ENCODE measurements at regions not wholly inside any gene's neighbourhood (a gene's known extent, or its start where the extent isn't known, plus 50 kb on each side); places are given as distances from the start of the nearest gene placed in this dataset.

DNA sequence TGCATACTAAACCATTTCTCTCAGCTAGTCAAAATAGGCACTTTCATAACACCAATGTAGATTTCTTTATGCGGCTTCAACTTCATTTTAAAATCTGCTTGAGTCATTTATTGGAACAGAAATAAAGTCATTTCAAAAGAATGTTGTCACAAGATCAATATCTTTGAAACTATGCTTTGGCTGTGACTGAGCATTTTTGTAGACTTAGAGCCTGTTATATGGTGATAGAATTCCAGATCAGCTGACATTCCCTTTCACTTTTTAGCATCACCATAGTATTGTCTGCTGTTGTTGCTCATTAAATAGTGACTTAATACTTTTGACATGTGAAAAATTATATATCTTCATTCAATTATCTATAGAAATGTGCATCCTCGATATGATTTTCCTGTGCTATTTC, 279.2 kb upstream of the PRR20A start:
- Histone ChIP-seq H3K27me3 (ENCODE audit: control insufficient read depth in 2 of 2, insufficient read depth in 2 of 2, low read length in 2 of 2) (no peaks in the 10 kb centered on the region), H3K9ac (ENCODE audit: low read depth in 1 of 2, low read length in 2 of 2) (no peak overlapping the region), H3K27ac (ENCODE audit: low read depth in 2 of 2, low read length in 2 of 2) (no peak overlapping the region), H3K36me3 (ENCODE audit: control insufficient read depth in 2 of 2, insufficient read depth in 2 of 2, low read length in 2 of 2) (no peaks in the 10 kb centered on the region), H3K4me3 (ENCODE audit: low read length in 2 of 2) (no peak overlapping the region), H3K9me3 (ENCODE audit: control insufficient read depth in 2 of 2, low read length in 2 of 2) (no peaks in the 10 kb centered on the region), H3K4me1 (ENCODE audit: control insufficient read depth in 2 of 2, insufficient read depth in 2 of 2, low read length in 2 of 2) (no peaks in the 10 kb centered on the region)

DNA sequence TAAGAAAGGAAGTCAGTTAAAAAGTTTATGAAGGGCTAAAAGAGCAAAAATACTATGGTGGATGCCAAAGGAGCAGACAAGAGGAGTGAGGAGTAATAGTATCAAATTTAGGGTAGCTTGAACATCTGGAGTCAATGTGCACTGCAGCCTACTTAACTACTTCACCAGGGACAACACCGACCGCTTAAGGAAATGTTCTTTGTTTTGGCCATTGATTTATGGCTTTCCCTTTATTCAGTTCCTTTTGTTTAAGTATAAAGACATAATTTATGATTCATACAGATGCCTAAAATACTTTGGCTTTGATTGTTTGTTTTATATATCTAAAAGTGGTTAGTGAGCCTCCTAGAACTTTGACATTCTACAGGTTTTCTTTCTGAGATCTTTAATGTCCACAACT, 276.3 kb upstream of the PRR20A start:
- Histone ChIP-seq H3K4me1 (ENCODE audit: control insufficient read depth in 2 of 2, insufficient read depth in 2 of 2, low read length in 2 of 2) (no peaks in the 10 kb centered on the region), H3K9me3 (ENCODE audit: control insufficient read depth in 2 of 2, low read length in 2 of 2) (no peaks in the 10 kb centered on the region), H3K9ac (ENCODE audit: low read depth in 1 of 2, low read length in 2 of 2) (no peak overlapping the region), H3K4me3 (ENCODE audit: low read length in 2 of 2) (no peak overlapping the region), H3K27me3 (ENCODE audit: control insufficient read depth in 2 of 2, insufficient read depth in 2 of 2, low read length in 2 of 2) (no peaks in the 10 kb centered on the region), H3K27ac (ENCODE audit: low read depth in 2 of 2, low read length in 2 of 2) (no peak overlapping the region), H3K36me3 (ENCODE audit: control insufficient read depth in 2 of 2, insufficient read depth in 2 of 2, low read length in 2 of 2) (no peaks in the 10 kb centered on the region)

DNA sequence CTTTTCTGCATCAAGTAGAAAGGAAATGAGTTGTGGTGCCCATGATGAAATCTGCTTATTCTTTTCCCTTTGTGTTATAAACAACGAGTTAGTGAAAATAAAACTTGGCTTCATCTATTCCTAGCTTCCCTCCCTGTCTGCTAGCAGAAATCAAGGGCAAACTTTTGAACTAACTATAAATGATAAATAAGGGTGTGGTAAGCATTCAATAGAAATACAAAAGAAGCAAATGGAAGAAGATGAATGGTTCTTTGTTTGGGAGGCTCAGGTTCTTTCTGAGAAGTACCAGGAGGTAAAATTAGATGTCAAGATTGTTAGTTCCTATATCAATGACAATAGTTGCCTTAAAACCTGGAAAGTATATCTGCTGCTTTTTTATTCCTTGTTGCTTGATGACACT, 275.3 kb upstream of the PRR20A start:
- Histone ChIP-seq H3K4me3 (ENCODE audit: low read length in 2 of 2) (no peak overlapping the region), H3K27me3 (ENCODE audit: control insufficient read depth in 2 of 2, insufficient read depth in 2 of 2, low read length in 2 of 2) (no peaks in the 10 kb centered on the region), H3K36me3 (ENCODE audit: control insufficient read depth in 2 of 2, insufficient read depth in 2 of 2, low read length in 2 of 2) (no peaks in the 10 kb centered on the region), H3K9me3 (ENCODE audit: control insufficient read depth in 2 of 2, low read length in 2 of 2) (no peaks in the 10 kb centered on the region), H3K27ac (ENCODE audit: low read depth in 2 of 2, low read length in 2 of 2) (no peak overlapping the region), H3K4me1 (ENCODE audit: control insufficient read depth in 2 of 2, insufficient read depth in 2 of 2, low read length in 2 of 2) (no peaks in the 10 kb centered on the region), H3K9ac (ENCODE audit: low read depth in 1 of 2, low read length in 2 of 2) (no peak overlapping the region)

DNA sequence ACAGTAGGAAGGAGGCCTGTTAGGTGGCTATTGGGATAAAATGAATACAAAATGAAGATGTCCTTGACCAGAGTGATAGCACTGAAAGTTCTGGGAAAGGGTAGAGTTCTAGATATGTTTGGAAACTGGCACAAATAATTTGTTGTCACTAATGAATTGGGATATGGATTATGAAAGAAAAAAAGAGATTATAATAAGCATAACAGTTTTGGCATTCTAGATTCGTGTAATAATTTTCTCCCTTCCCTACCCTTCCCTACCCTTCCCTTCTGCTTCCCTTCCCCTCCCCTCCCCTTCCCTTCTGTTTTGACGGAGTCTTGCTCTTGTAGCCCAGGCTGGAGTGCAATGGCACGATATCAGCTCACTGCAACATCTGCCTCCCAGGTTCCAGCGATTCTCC, 271.0 kb upstream of the PRR20A start:
- Histone ChIP-seq H3K9ac (ENCODE audit: low read depth in 1 of 2, low read length in 2 of 2) (no peak overlapping the region), H3K4me3 (ENCODE audit: low read length in 2 of 2) (no peak overlapping the region), H3K36me3 (ENCODE audit: control insufficient read depth in 2 of 2, insufficient read depth in 2 of 2, low read length in 2 of 2) (no peaks in the 10 kb centered on the region), H3K9me3 (ENCODE audit: control insufficient read depth in 2 of 2, low read length in 2 of 2) (no peaks in the 10 kb centered on the region), H3K27ac (ENCODE audit: low read depth in 2 of 2, low read length in 2 of 2) (no peak overlapping the region), H3K4me1 (ENCODE audit: control insufficient read depth in 2 of 2, insufficient read depth in 2 of 2, low read length in 2 of 2) (no peaks in the 10 kb centered on the region), H3K27me3 (ENCODE audit: control insufficient read depth in 2 of 2, insufficient read depth in 2 of 2, low read length in 2 of 2) (no peaks in the 10 kb centered on the region)

DNA sequence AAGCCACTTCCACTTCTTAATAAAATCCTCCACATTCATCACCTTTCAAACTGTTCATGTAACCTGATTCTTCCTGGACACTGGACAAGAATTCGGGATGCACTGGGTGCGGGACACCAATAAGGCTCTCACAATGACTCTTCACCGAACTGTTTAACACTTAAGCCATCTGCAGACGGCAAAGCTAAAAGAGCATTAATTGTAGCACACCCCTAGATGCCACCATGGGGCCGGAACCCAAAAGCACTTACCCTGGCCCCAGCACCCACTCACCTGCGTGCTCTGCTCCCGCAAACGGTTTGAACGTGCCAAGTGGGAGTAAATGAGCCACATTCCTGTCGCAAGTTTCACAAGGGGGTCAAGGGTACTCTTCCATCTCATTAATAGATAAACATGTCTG, 254.3 kb upstream of the PRR20A start:
- Histone ChIP-seq H3K27me3 (ENCODE audit: control insufficient read depth in 2 of 2, insufficient read depth in 2 of 2, low read length in 2 of 2) (no peaks in the 10 kb centered on the region), H3K9ac (ENCODE audit: low read depth in 1 of 2, low read length in 2 of 2) (no peak overlapping the region), H3K4me3 (ENCODE audit: low read length in 2 of 2) (no peak overlapping the region), H3K36me3 (ENCODE audit: control insufficient read depth in 2 of 2, insufficient read depth in 2 of 2, low read length in 2 of 2) (no peaks in the 10 kb centered on the region), H3K27ac (ENCODE audit: low read depth in 2 of 2, low read length in 2 of 2) (no peak overlapping the region), H3K9me3 (ENCODE audit: control insufficient read depth in 2 of 2, low read length in 2 of 2) (no peaks in the 10 kb centered on the region), H3K4me1 (ENCODE audit: control insufficient read depth in 2 of 2, insufficient read depth in 2 of 2, low read length in 2 of 2) (no peaks in the 10 kb centered on the region)

DNA sequence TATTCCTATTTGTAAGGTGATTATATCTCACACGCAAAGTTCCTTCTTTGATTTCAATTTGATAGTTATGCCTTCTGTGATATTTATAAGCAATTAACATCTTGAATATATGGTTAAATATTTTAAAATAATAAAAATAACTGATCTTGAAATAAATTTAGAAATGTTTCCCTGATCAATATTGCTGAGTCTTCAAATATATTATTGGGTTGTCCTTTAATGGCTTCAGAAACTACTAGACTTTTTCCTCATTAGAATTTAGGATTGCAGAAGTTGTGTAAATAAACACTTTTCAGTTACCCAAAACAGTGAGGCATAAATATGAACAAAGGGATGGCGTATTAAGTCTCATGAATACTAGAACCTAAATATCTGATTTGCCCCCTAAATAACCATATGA, 252.3 kb upstream of the PRR20A start:
- Histone ChIP-seq H3K27me3 (ENCODE audit: control insufficient read depth in 2 of 2, insufficient read depth in 2 of 2, low read length in 2 of 2) (no peaks in the 10 kb centered on the region), H3K36me3 (ENCODE audit: control insufficient read depth in 2 of 2, insufficient read depth in 2 of 2, low read length in 2 of 2) (no peaks in the 10 kb centered on the region), H3K27ac (ENCODE audit: low read depth in 2 of 2, low read length in 2 of 2) (no peak overlapping the region), H3K4me1 (ENCODE audit: control insufficient read depth in 2 of 2, insufficient read depth in 2 of 2, low read length in 2 of 2) (no peaks in the 10 kb centered on the region), H3K9me3 (ENCODE audit: control insufficient read depth in 2 of 2, low read length in 2 of 2) (no peaks in the 10 kb centered on the region), H3K9ac (ENCODE audit: low read depth in 1 of 2, low read length in 2 of 2) (no peak overlapping the region), H3K4me3 (ENCODE audit: low read length in 2 of 2) (no peak overlapping the region)

DNA sequence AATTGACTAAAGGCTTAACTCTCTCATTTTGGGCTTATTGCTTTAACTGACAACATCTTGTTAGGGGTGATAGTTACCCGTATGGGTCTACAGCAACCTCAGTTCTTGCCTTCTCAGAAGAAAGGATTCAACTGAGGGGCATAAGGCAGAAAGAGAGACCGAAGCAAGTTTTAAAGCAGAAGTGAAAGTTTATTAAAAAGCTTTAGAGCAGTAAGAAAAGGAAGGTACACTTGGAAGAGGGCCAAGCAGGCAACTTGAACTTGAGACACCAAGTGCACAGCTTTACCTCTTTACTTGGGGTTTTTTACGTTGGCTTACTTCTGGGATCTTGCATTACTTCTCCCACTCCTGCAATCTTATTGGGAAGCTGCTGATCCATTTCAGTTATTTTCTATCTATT, 246.9 kb upstream of the PRR20A start:
- H3K4me3 ChIP-seq (ENCODE audit: low read length in 2 of 2), result no peak overlapping the region
- no peak overlapping the region for H3K27ac ChIP-seq (ENCODE audit: low read depth in 2 of 2, low read length in 2 of 2)
- no peaks in the 10 kb centered on the region for H3K4me1 ChIP-seq (ENCODE audit: control insufficient read depth in 2 of 2, insufficient read depth in 2 of 2, low read length in 2 of 2)
- H3K9me3 ChIP-seq (ENCODE audit: control insufficient read depth in 2 of 2, low read length in 2 of 2), result no peaks in the 10 kb centered on the region
- H3K36me3 ChIP-seq (ENCODE audit: control insufficient read depth in 2 of 2, insufficient read depth in 2 of 2, low read length in 2 of 2), result no peaks in the 10 kb centered on the region
- H3K9ac ChIP-seq (ENCODE audit: low read depth in 1 of 2, low read length in 2 of 2), result no peak overlapping the region
- H3K27me3 ChIP-seq (ENCODE audit: control insufficient read depth in 2 of 2, insufficient read depth in 2 of 2, low read length in 2 of 2), result no peaks in the 10 kb centered on the region

DNA sequence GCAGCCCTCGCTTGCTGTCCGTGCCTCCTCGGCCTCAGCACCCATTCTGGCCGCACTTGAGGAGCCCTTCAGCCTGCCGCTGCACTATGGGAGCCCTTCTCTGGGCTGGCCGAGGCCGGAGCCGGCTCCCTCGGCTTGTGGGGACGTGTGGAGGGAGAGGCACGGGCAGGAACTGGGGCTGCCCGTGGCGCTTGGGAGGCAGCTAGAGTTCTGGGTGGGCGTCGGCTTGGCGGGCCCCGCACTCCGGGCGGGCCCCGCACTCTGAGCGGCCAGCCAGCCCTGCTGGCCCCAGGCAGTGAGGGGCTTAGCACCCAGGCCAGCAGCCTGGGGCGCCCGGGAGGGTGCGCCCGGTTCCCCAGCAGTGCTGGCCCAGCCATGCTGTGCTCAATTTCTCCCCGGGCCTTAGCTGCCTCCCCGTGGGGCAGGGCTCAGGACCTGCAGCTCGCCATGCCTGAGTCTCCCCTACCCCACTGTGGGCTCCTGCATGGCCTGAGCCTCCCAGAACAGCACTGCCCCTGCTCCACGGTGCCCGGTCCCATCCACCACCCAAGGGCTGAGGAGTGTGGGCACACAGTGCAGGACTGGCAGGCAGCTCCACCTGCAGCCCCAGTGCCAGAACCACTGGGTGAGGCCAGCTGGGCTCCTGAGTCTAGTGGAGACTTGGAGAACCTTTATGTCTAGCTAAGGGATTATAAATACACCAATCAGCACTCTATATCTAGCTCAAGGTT, 240.0 kb upstream of the PRR20A start:
- no peak overlapping the region for H3K27ac ChIP-seq (ENCODE audit: low read depth in 2 of 2, low read length in 2 of 2)
- H3K9me3 ChIP-seq (ENCODE audit: control insufficient read depth in 2 of 2, low read length in 2 of 2), result peaks cover 0 to 4% of the 10 kb centered on the region in 2 donors
- H3K27me3 ChIP-seq (ENCODE audit: control insufficient read depth in 2 of 2, insufficient read depth in 2 of 2, low read length in 2 of 2), result no peaks in the 10 kb centered on the region
- no peaks in the 10 kb centered on the region for H3K36me3 ChIP-seq (ENCODE audit: control insufficient read depth in 2 of 2, insufficient read depth in 2 of 2, low read length in 2 of 2)
- H3K4me1 ChIP-seq (ENCODE audit: control insufficient read depth in 2 of 2, insufficient read depth in 2 of 2, low read length in 2 of 2), result no peaks in the 10 kb centered on the region
- no peak overlapping the region for H3K9ac ChIP-seq (ENCODE audit: low read depth in 1 of 2, low read length in 2 of 2)
- H3K4me3 ChIP-seq (ENCODE audit: low read length in 2 of 2), result no peak overlapping the region

DNA sequence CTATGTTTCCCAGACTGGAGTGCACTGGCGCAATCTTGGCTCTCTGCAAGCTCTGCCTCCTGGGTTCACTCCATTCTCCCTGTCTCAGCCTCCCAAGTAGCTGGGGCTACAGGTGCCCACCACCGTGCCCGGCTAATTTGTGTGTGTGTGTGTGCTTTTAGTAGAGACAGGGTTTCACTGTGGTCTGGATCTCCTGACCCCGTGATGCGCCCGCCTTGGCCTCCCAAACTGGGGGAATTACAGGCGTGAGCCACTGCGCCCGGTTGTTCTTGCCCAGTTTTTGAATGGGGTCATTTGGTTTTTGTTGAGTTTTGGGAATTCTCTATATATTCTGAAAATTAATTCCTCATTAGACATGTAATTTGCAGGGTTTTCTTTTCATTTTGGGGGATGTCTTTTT, 238.4 kb upstream of the PRR20A start:
- Histone ChIP-seq H3K36me3 (ENCODE audit: control insufficient read depth in 2 of 2, insufficient read depth in 2 of 2, low read length in 2 of 2) (no peaks in the 10 kb centered on the region), H3K9ac (ENCODE audit: low read depth in 1 of 2, low read length in 2 of 2) (no peak overlapping the region), H3K4me1 (ENCODE audit: control insufficient read depth in 2 of 2, insufficient read depth in 2 of 2, low read length in 2 of 2) (no peaks in the 10 kb centered on the region)

DNA sequence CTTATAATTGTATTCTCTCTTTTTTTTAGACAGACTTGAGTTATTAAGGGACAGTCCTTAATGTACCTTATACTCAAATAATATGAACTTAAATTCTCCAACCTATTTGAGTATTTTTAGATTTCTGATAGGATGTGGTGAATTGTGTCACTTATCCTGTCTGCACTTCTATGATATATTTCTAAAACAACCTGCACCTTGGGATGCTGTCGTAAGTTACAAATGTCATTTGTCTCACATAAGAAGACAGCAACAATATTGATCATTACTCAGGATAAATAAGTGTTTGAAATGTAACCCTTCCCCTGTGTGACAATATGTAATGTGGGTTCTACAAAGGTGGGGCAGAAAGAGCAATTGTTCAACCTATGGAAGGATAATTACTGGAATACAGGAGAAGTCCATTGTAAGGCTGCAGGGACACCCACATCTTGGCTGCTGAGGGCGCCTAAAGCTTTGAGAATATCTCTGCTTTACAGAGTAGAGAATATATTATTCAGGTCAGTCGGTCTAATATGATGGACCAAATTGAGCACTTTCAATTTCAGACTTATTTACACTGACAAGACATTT, 236.9 kb upstream of the PRR20A start:
- no peak overlapping the region for H3K4me3 ChIP-seq (ENCODE audit: low read length in 2 of 2)
- no peak overlapping the region for H3K9ac ChIP-seq (ENCODE audit: low read depth in 1 of 2, low read length in 2 of 2)
- H3K9me3 ChIP-seq (ENCODE audit: control insufficient read depth in 2 of 2, low read length in 2 of 2), result peaks cover 0 to 4% of the 10 kb centered on the region in 2 donors
- H3K27me3 ChIP-seq (ENCODE audit: control insufficient read depth in 2 of 2, insufficient read depth in 2 of 2, low read length in 2 of 2), result no peaks in the 10 kb centered on the region
- H3K36me3 ChIP-seq (ENCODE audit: control insufficient read depth in 2 of 2, insufficient read depth in 2 of 2, low read length in 2 of 2), result no peaks in the 10 kb centered on the region
- H3K27ac ChIP-seq (ENCODE audit: low read depth in 2 of 2, low read length in 2 of 2), result no peak overlapping the region
- no peaks in the 10 kb centered on the region for H3K4me1 ChIP-seq (ENCODE audit: control insufficient read depth in 2 of 2, insufficient read depth in 2 of 2, low read length in 2 of 2)

More for the DNA sequence above, 238.4 kb upstream of the PRR20A start:
- H3K27ac ChIP-seq (ENCODE audit: low read depth in 2 of 2, low read length in 2 of 2), result no peak overlapping the region
- H3K9me3 ChIP-seq (ENCODE audit: control insufficient read depth in 2 of 2, low read length in 2 of 2), result peaks cover 0 to 4% of the 10 kb centered on the region in 2 donors
- no peak overlapping the region for H3K4me3 ChIP-seq (ENCODE audit: low read length in 2 of 2)
- no peaks in the 10 kb centered on the region for H3K27me3 ChIP-seq (ENCODE audit: control insufficient read depth in 2 of 2, insufficient read depth in 2 of 2, low read length in 2 of 2)

Measured in mucosa of rectum (tissue), 2 donors.